OCI-LY1 (cell line): ENCODE measurements at regions not wholly inside any gene's neighbourhood (a gene's known extent, or its start where the extent isn't known, plus 50 kb on each side); places are given as distances from the start of the nearest gene placed in this dataset.

Source experiments
- H2AFZ ChIP-seq: fragments of 200-600 bp; sonication (generic), shearing (Covaris generic); 2 replicates; pipeline ENCODE4 v1.6.0; 2014; ENCODE audit warnings: antibody characterized with exemption, mild to moderate bottlenecking, low read length
- H3F3A ChIP-seq: fragments of 200-600 bp; sonication (generic), shearing (Covaris generic); 2 replicates; pipeline ENCODE4 v1.6.0; 2014; ENCODE audit warnings: mild to moderate bottlenecking, antibody characterized with exemption, low read length, moderate library complexity; ENCODE audit not compliant: insufficient read depth
- H3K27ac ChIP-seq: fragments of 200-600 bp; sonication (generic); 2 replicates; pipeline ENCODE4 v1.5.1; 2014; ENCODE audit warnings: low read length, mixed run types, mild to moderate bottlenecking, low read depth; ENCODE audit not compliant: poor library complexity, severe bottlenecking
- H3K27me3 ChIP-seq: fragments of 200-600 bp; sonication (generic); 2 replicates; pipeline ENCODE4 v1.6.0; 2014; ENCODE audit warnings: antibody characterized with exemption, mild to moderate bottlenecking, low read length, moderate library complexity; ENCODE audit not compliant: insufficient read depth
- H3K36me3 ChIP-seq: fragments of 200-600 bp; sonication (generic); 2 replicates; pipeline ENCODE4 v1.6.1; 2014; ENCODE audit warnings: mild to moderate bottlenecking, antibody characterized with exemption, low read length, moderate library complexity, mixed read lengths; ENCODE audit not compliant: insufficient read depth
- H3K4me1 ChIP-seq: fragments of 200-600 bp; sonication (generic); 2 replicates; pipeline ENCODE4 v1.5.1; 2014; ENCODE audit warnings: mild to moderate bottlenecking, low read length, moderate library complexity; ENCODE audit not compliant: insufficient read depth, severe bottlenecking
- H3K4me2 ChIP-seq: fragments of 200-600 bp; sonication (generic), shearing (Covaris generic); 2 replicates; pipeline ENCODE4 v1.6.1; 2014; ENCODE audit warnings: low read length
- H3K4me3 ChIP-seq: fragments of 200-600 bp; sonication (generic); 2 replicates; pipeline ENCODE4 v1.5.1; 2014; ENCODE audit warnings: low read length, low read depth, mild to moderate bottlenecking, mixed read lengths; ENCODE audit not compliant: poor library complexity, severe bottlenecking
- H3K79me2 ChIP-seq: fragments of 200-600 bp; shearing (Covaris generic); 2 replicates; pipeline ENCODE4 v1.6.1; 2016; ENCODE audit warnings: mixed run types, low read length, mixed read lengths; ENCODE audit not compliant: insufficient read depth
- H3K9ac ChIP-seq: fragments of 200-600 bp; sonication (generic), shearing (Covaris generic); 2 replicates; pipeline ENCODE4 v1.6.1; 2014; ENCODE audit warnings: mild to moderate bottlenecking, low read length, mixed read lengths
- H3K9me2 ChIP-seq: fragments of 200-600 bp; sonication (generic), shearing (Covaris generic); 2 replicates; pipeline ENCODE4 v1.6.1; 2014; ENCODE audit warnings: low read depth, mild to moderate bottlenecking, low read length, mixed read lengths
- H3K9me3 ChIP-seq: fragments of 200-600 bp; shearing (Covaris generic); 2 replicates; pipeline ENCODE4 v1.6.1; 2014; ENCODE audit warnings: low read length, mixed read lengths
- H4K20me1 ChIP-seq: fragments of 200-600 bp; sonication (generic), shearing (Covaris generic); 2 replicates; pipeline ENCODE4 v1.6.0; 2016; ENCODE audit warnings: mild to moderate bottlenecking, low read length; ENCODE audit not compliant: insufficient read depth
- CTCF ChIP-seq: fragments of 200-600 bp; sonication (generic), shearing (Covaris generic); IDR thresholded peaks from 2 replicates; pipeline ENCODE4 v1.5.1; 2017; ENCODE audit warnings: mild to moderate bottlenecking, antibody characterized with exemption, low read length, moderate library complexity, mixed read lengths
- EZH2 ChIP-seq: fragments of 200-600 bp; sonication (generic), shearing (Covaris generic); IDR thresholded peaks from 2 replicates; pipeline ENCODE4 v1.8.0; 2017; ENCODE audit warnings: borderline replicate concordance, mixed run types, mild to moderate bottlenecking, antibody characterized with exemption, low read length, moderate library complexity, mixed read lengths

- no peak overlapping the region for H3K27ac ChIP-seq
- H3K36me3 ChIP-seq, result no peaks in the 10 kb centered on the region
- no peaks in the 10 kb centered on the region for H3K4me1 ChIP-seq
- TF ChIP-seq CTCF, result no peak
- TF ChIP-seq EZH2, result no peak
- H3K9ac ChIP-seq, result no peak overlapping the region
- H3K9me2 ChIP-seq, result no peaks in the 10 kb centered on the region
- H3K4me2 ChIP-seq, result no peak overlapping the region
- H3K9me3 ChIP-seq, result no peaks in the 10 kb centered on the region
- H3K79me2 ChIP-seq, result no peaks in the 10 kb centered on the region
- no peaks in the 10 kb centered on the region for H3F3A ChIP-seq
- no peak overlapping the region for H3K4me3 ChIP-seq
- no peak overlapping the region for H2AFZ ChIP-seq
- 0 out of 2 replicates have a peak, but pooled peaks cover 3% of the 10 kb centered on the region for H3K27me3 ChIP-seq
- no peaks in the 10 kb centered on the region for H4K20me1 ChIP-seq
Measured at GRCh38 chr13:44211704-44212346, 161.8 kb upstream of the SERP2 start.

- 0 out of 2 replicates have a peak, but pooled peaks cover 3% of the 10 kb centered on the region for H3K27me3 ChIP-seq
- H3K36me3 ChIP-seq, result no peaks in the 10 kb centered on the region
- no peaks in the 10 kb centered on the region for H3K4me1 ChIP-seq
- H4K20me1 ChIP-seq, result no peaks in the 10 kb centered on the region
- no peaks in the 10 kb centered on the region for H3K9me2 ChIP-seq
- H2AFZ ChIP-seq, result no peak overlapping the region
- H3K27ac ChIP-seq, result no peak overlapping the region
- TF ChIP-seq EZH2 (no peak), CTCF (no peak)
- no peaks in the 10 kb centered on the region for H3F3A ChIP-seq
- no peaks in the 10 kb centered on the region for H3K79me2 ChIP-seq
- H3K4me3 ChIP-seq, result no peak overlapping the region
- no peak overlapping the region for H3K9ac ChIP-seq
- H3K4me2 ChIP-seq, result no peak overlapping the region
- no peaks in the 10 kb centered on the region for H3K9me3 ChIP-seq
Measured at GRCh38 chr13:44212633-44213396, 160.8 kb upstream of the SERP2 start.

- Histone ChIP-seq H3K27me3 (no peaks in the 10 kb centered on the region), H3K9me2 (no peaks in the 10 kb centered on the region), H3K9me3 (no peaks in the 10 kb centered on the region), H4K20me1 (no peaks in the 10 kb centered on the region), H3K4me1 (no peaks in the 10 kb centered on the region), H3K4me3 (no peak overlapping the region), H3K9ac (no peak overlapping the region), H3K36me3 (no peaks in the 10 kb centered on the region), H3K79me2 (no peaks in the 10 kb centered on the region), H3F3A (no peaks in the 10 kb centered on the region), H3K4me2 (no peak overlapping the region), H3K27ac (no peak overlapping the region), H2AFZ (no peak overlapping the region)
- TF ChIP-seq EZH2, result no peak
- TF ChIP-seq CTCF, result no peak
Measured at GRCh38 chr13:44218501-44219240, 155.0 kb upstream of the SERP2 start.
